ENCODE measurements at regions not wholly inside any gene's neighbourhood (a gene's known extent, or its start where the extent isn't known, plus 50 kb on each side); places are given as distances from the start of the nearest gene placed in this dataset.

DNA sequence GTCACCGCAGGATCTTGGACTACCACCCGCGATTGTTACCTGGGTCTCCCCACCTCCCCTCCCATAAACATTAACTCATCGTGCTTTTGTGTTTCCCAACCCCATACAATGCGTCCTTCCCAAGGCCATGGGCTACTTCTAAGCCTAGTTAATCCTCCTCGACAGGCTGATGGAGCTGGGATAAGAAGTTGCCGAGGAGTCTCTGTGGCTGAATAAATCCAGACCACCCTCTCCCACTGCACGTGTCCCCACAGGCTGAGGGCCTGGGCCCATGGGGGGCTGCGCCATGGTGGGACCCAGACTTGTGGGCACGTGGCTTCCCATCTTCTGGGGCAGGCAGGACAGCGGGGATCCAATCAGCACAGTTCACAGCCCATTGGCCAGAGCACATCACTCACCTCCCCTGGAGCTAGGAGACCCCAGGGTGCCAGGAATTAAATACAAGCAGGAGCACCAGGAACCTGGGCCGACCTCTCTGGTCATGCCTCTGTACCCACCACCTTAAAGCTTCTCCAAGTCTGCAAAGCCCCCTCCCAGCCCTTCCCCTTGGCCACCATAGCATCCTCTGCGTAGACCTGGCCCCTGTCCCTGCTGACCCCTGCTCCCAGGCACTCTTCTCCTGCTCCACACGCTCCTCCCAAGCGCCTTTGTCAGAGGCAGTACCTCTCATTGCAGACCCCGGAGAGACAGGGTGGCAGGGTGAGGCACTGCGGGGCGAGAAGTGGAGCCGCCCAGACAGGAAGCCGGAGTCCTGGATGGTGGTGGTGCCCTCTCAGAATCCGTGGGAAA is 51.0 kb upstream of the ID2 start:
- TF ChIP-seq BHLHE40 (IDR thresholded peaks at IDR 0.05; ENCODE audit: low read depth, low read length) (no peak), RAD21 (conservative IDR thresholded peaks at IDR 0.05 in 1 of 2, IDR thresholded peaks at IDR 0.05 in 1 of 2) (no peak), MAX (IDR thresholded peaks at IDR 0.05) (no peak), POLR2A (IDR thresholded peaks at IDR 0.05; ENCODE audit: low read length) (no peak), REST (IDR thresholded peaks at IDR 0.05) (no peak), CHD2 (IDR thresholded peaks at IDR 0.05; ENCODE audit: low read length, partially characterized antibody) (no peak)
- TF ChIP-seq, protein P1, sequence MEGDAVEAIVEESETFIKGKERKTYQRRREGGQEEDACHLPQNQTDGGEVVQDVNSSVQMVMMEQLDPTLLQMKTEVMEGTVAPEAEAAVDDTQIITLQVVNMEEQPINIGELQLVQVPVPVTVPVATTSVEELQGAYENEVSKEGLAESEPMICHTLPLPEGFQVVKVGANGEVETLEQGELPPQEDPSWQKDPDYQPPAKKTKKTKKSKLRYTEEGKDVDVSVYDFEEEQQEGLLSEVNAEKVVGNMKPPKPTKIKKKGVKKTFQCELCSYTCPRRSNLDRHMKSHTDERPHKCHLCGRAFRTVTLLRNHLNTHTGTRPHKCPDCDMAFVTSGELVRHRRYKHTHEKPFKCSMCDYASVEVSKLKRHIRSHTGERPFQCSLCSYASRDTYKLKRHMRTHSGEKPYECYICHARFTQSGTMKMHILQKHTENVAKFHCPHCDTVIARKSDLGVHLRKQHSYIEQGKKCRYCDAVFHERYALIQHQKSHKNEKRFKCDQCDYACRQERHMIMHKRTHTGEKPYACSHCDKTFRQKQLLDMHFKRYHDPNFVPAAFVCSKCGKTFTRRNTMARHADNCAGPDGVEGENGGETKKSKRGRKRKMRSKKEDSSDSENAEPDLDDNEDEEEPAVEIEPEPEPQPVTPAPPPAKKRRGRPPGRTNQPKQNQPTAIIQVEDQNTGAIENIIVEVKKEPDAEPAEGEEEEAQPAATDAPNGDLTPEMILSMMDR (IDR thresholded peaks at IDR 0.05), result no peak
